A549 (cell line): ENCODE measurements at regions not wholly inside any gene's neighbourhood (a gene's known extent, or its start where the extent isn't known, plus 50 kb on each side); places are given as distances from the start of the nearest gene placed in this dataset.

Source experiments
- ATAC-seq, 2 experiments: fragments of 200-7000 bp in 1 of 2; fragments of >200 bp in 1 of 2; cut with Nextera tagmentation in 1 of 2; cut with Tn5 transposase in 1 of 2; 3 replicates each; pipeline versions ENCODE4 v1.8.0 to v1.9.1; 2018 to 2020; ENCODE audit warnings: mild to moderate bottlenecking in 1 of 2, moderate library complexity in 1 of 2
- CTCF ChIA-PET: fragments of 300-600 bp; sonication (Branson Sonifier 250); formaldehyde crosslinking; extraction: SDS; loops from one replicate; lab custom pipeline; 2021; ENCODE audit warnings: antibody characterized with exemption, inconsistent platforms; lab: Yijun Ruan, JAX
- POLR2A ChIA-PET: fragments of 350-600 bp; formaldehyde crosslinking; extraction: SDS; loops from one replicate; lab custom pipeline; 2021; ENCODE audit warnings: antibody characterized with exemption, inconsistent platforms; lab: Yijun Ruan, JAX
- DNase-seq, 2 experiments: peaks; one replicate each; pipeline versions ENCODE4 v3.0.0 to v3.0.0-alpha.2; 2011 to 2016; ENCODE audit warnings: low read depth in 1 of 2, low spot score in 1 of 2
- FAIRE-seq: peaks from 2 replicates; lab custom pipeline; 2011; peaks lifted over from hg19 to GRCh38; lab: Jason Lieb, UNC
- H3K27ac ChIP-seq, 2 experiments: fragments of >200 bp; sonication (Bioruptor Twin); formaldehyde crosslinking; 3 replicates each; pipeline ENCODE4 v1.5.1; 2016 to 2017
- H3K4me1 ChIP-seq: fragments of >200 bp; sonication (Bioruptor Twin); formaldehyde crosslinking; 3 replicates; pipeline ENCODE4 v1.6.1; 2016
- H3K4me2 ChIP-seq: fragments of >200 bp; sonication (Bioruptor Twin); formaldehyde crosslinking; 3 replicates; pipeline ENCODE4 v1.6.1; 2016
- H3K4me3 ChIP-seq: fragments of >200 bp; sonication (Bioruptor Twin); formaldehyde crosslinking; 3 replicates; pipeline ENCODE4 v1.5.1; 2016
- H3K9me3 ChIP-seq: fragments of >200 bp; sonication (Bioruptor Twin); formaldehyde crosslinking; 3 replicates; pipeline ENCODE4 v1.6.1; 2016
- CBX2 ChIP-seq: fragments of 200-600 bp; sonication (generic); IDR thresholded peaks from 2 replicates; pipeline ENCODE4 v1.6.1; 2016; ENCODE audit warnings: low read depth, mild to moderate bottlenecking, borderline replicate concordance
- CHD4 ChIP-seq: fragments of 200-600 bp; sonication (generic); IDR thresholded peaks from 2 replicates; pipeline ENCODE4 v1.6.1; 2016; ENCODE audit warnings: antibody characterized with exemption, mild to moderate bottlenecking, borderline replicate concordance
- EHMT2 ChIP-seq: fragments of 200-600 bp; sonication (generic); IDR thresholded peaks from 2 replicates; pipeline ENCODE4 v1.6.1; 2016; ENCODE audit warnings: antibody characterized with exemption, low read depth, mild to moderate bottlenecking, moderate library complexity
- EP300 ChIP-seq, 2 experiments: fragments of >200 bp; sonication (Bioruptor Twin); formaldehyde crosslinking; IDR thresholded peaks; 2 replicates in 1 of 2; 3 replicates in 1 of 2; pipeline ENCODE4 v1.6.1; 2016 to 2017
- ESRRA ChIP-seq: fragments of 150-350 bp; IDR thresholded peaks from 2 replicates; pipeline ENCODE4 v1.6.1; 2014; ENCODE audit warnings: mild to moderate bottlenecking, low read length, borderline replicate concordance
- FOSB ChIP-seq: fragments of 250-450 bp; sonication (Bioruptor Pico); IDR thresholded peaks from 2 replicates; pipeline ENCODE4 v1.5.0; 2020; ENCODE audit warnings: mild to moderate bottlenecking, moderate library complexity
- FOXS1 ChIP-seq: fragments of 250-450 bp; sonication (Bioruptor Pico); IDR thresholded peaks from 2 replicates; pipeline ENCODE4 v1.5.0; 2020; ENCODE audit warnings: mild to moderate bottlenecking, moderate library complexity
- HDAC2 ChIP-seq: fragments of 200-600 bp; sonication (generic); IDR thresholded peaks from 2 replicates; pipeline ENCODE4 v1.6.1; 2016
- HEYL ChIP-seq: fragments of 250-450 bp; sonication (Bioruptor Pico); IDR thresholded peaks from 2 replicates; pipeline ENCODE4 v1.8.0; 2021; ENCODE audit warnings: mild to moderate bottlenecking, moderate library complexity
- HOXA7 ChIP-seq: fragments of 250-450 bp; sonication (Bioruptor Pico); IDR thresholded peaks from 2 replicates; pipeline ENCODE4 v1.5.0; 2020; ENCODE audit warnings: mild to moderate bottlenecking, moderate library complexity
- HOXB13 ChIP-seq: fragments of 250-450 bp; sonication (Bioruptor Pico); IDR thresholded peaks from 2 replicates; pipeline ENCODE4 v1.5.0; 2020; ENCODE audit warnings: low read depth, mild to moderate bottlenecking, moderate library complexity
- HOXB5 ChIP-seq: fragments of 250-450 bp; sonication (Bioruptor Pico); IDR thresholded peaks from 2 replicates; pipeline ENCODE4 v1.5.0; 2020; ENCODE audit warnings: mild to moderate bottlenecking, moderate library complexity
- MAZ ChIP-seq: fragments of 150-350 bp; IDR thresholded peaks from 2 replicates; pipeline ENCODE4 v1.6.1; 2014; ENCODE audit warnings: antibody characterized with exemption, low read depth, low read length, borderline replicate concordance
- MYC ChIP-seq: IDR thresholded peaks from 2 replicates; pipeline ENCODE4 v1.6.1; 2012; ENCODE audit warnings: mild to moderate bottlenecking, inconsistent platforms, low read length, improper control_type of control experiment, borderline replicate concordance
- RAD21 ChIP-seq, 2 experiments: fragments of >200 bp in 1 of 2; sonication (Bioruptor Twin) in 1 of 2; formaldehyde crosslinking in 1 of 2; IDR thresholded peaks in 1 of 2; conservative IDR thresholded peaks in 1 of 2; 2 replicates in 1 of 2; 3 replicates in 1 of 2; pipeline ENCODE4 v1.6.1; 2012 to 2018; ENCODE audit warnings: inconsistent platforms in 1 of 2
- RFX5 ChIP-seq: fragments of 450-650 bp; IDR thresholded peaks from 2 replicates; pipeline ENCODE4 v1.7.1; 2014; ENCODE audit warnings: antibody characterized with exemption, mild to moderate bottlenecking, moderate library complexity
- RNF2 ChIP-seq: fragments of 200-600 bp; sonication (generic); IDR thresholded peaks from 2 replicates; pipeline ENCODE4 v1.6.1; 2016; ENCODE audit warnings: low read depth, mild to moderate bottlenecking, antibody characterized with exemption, moderate library complexity, borderline replicate concordance
- TFCP2L1 ChIP-seq: fragments of 250-450 bp; sonication (Bioruptor Pico); IDR thresholded peaks from 2 replicates; pipeline ENCODE4 v1.5.0; 2021; ENCODE audit warnings: mild to moderate bottlenecking
- TP53 ChIP-seq: fragments of 250-450 bp; sonication (Bioruptor Pico); IDR thresholded peaks from 2 replicates; pipeline ENCODE4 v1.5.0; 2021; ENCODE audit warnings: mild to moderate bottlenecking, moderate library complexity
- ZNF302 ChIP-seq: fragments of 250-450 bp; sonication (Bioruptor Pico); IDR thresholded peaks from 2 replicates; pipeline ENCODE4 v1.9.0; 2021; ENCODE audit warnings: inconsistent platforms, mild to moderate bottlenecking, moderate library complexity
- WGBS: methylation state at CpG from one replicate; pipeline ENCODE4 v1.1.6; 2017; ENCODE audit errors: missing lambda C conversion rate; 5-methylcytosine and 5-hydroxymethylcytosine counted together
- TF ChIP-seq, protein P1 (sequence below): IDR thresholded peaks from 2 replicates; pipeline ENCODE4 v1.6.1; 2012; ENCODE audit warnings: low read depth, borderline replicate concordance
- TF ChIP-seq, protein P2 (sequence below): fragments of 250-450 bp; sonication (Bioruptor Pico); IDR thresholded peaks from 2 replicates; pipeline ENCODE4 v1.5.0; 2020; ENCODE audit warnings: low read depth, mild to moderate bottlenecking, moderate library complexity
- TF ChIP-seq, protein P3 (sequence below): fragments of 150-350 bp; IDR thresholded peaks from 2 replicates; pipeline ENCODE4 v1.6.1; 2014; ENCODE audit warnings: low read depth, mild to moderate bottlenecking, low read length
- TF ChIP-seq, protein P4 (sequence below): fragments of 200-600 bp; sonication (generic); IDR thresholded peaks from 2 replicates; pipeline ENCODE4 v1.6.1; 2016; ENCODE audit warnings: antibody characterized with exemption, mild to moderate bottlenecking, moderate library complexity

GRCh38 chr10:36265741-36266140, 623.6 kb upstream of the FZD8 start:
- FAIRE-seq (no peak), DNase-seq (no peak), ATAC-seq (no peak)
- H3K4me2 ChIP-seq, result no peak overlapping the region
- POLR2A ChIA-PET, result no interaction called here
- TF ChIP-seq EP300 (IDR thresholded peaks at IDR 0.05), result no peak
- no peak for TF ChIP-seq HOXA7 (CRISPR knock-in tag)
- TF ChIP-seq MAZ, result no peak
- no peak for TF ChIP-seq FOSB
- TF ChIP-seq, protein P1, sequence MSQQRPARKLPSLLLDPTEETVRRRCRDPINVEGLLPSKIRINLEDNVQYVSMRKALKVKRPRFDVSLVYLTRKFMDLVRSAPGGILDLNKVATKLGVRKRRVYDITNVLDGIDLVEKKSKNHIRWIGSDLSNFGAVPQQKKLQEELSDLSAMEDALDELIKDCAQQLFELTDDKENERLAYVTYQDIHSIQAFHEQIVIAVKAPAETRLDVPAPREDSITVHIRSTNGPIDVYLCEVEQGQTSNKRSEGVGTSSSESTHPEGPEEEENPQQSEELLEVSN, result no peak
- no peak for TF ChIP-seq MYC
- no peak for TF ChIP-seq RAD21 (conservative IDR thresholded peaks at IDR 0.05 in 1 of 2, IDR thresholded peaks at IDR 0.05 in 1 of 2)
- no peak for TF ChIP-seq HDAC2
- TF ChIP-seq, protein P2, sequence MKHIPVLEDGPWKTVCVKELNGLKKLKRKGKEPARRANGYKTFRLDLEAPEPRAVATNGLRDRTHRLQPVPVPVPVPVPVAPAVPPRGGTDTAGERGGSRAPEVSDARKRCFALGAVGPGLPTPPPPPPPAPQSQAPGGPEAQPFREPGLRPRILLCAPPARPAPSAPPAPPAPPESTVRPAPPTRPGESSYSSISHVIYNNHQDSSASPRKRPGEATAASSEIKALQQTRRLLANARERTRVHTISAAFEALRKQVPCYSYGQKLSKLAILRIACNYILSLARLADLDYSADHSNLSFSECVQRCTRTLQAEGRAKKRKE (CRISPR knock-in tag), result no peak
- no peak for TF ChIP-seq RNF2
- TF ChIP-seq EHMT2, result no peak
- TF ChIP-seq HOXB5 (CRISPR knock-in tag), result no peak
- TF ChIP-seq CBX2, result no peak
- no peak for TF ChIP-seq ESRRA
- TF ChIP-seq, protein P3, sequence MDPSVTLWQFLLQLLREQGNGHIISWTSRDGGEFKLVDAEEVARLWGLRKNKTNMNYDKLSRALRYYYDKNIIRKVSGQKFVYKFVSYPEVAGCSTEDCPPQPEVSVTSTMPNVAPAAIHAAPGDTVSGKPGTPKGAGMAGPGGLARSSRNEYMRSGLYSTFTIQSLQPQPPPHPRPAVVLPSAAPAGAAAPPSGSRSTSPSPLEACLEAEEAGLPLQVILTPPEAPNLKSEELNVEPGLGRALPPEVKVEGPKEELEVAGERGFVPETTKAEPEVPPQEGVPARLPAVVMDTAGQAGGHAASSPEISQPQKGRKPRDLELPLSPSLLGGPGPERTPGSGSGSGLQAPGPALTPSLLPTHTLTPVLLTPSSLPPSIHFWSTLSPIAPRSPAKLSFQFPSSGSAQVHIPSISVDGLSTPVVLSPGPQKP, result no peak
- CTCF ChIA-PET, result no interaction called here
- no peak overlapping the region for H3K4me3 ChIP-seq
- H3K27ac ChIP-seq, result no peak overlapping the region
- no peaks in the 10 kb centered on the region for H3K4me1 ChIP-seq
- WGBS, result 69% methylated on average over 2 of the region's 2 CpGs
- H3K9me3 ChIP-seq, result no peaks in the 10 kb centered on the region

DNA sequence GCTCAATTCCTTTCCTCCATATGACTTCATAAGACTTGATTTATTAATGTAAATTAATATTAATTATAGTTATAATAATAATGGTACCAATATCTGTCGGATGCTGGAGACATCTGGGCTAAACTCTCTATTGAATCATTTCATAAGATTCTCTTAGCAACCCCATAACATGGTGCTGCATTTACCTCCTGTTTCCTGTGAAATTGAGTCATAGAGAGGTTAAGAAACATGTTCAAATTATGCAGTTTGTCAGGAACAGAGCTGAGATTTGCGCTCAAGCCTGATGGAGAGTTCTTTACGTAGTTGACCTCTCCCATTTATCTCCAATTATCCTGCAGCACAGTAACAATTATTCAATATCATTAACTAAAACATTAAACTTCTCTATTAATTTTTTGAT, 621.8 kb upstream of the FZD8 start:
- H3K4me3 ChIP-seq, result no peak overlapping the region
- TF ChIP-seq HOXB13 (CRISPR knock-in tag), result no peak
- no peak for TF ChIP-seq HOXB5 (CRISPR knock-in tag)
- TF ChIP-seq TFCP2L1, result no peak
- no peak for TF ChIP-seq EP300 (IDR thresholded peaks at IDR 0.05)
- TF ChIP-seq, protein P1, result no peak
- no peak for TF ChIP-seq TP53 (CRISPR knock-in tag)
- TF ChIP-seq RFX5, result no peak
- TF ChIP-seq HEYL, result no peak
- no peak for TF ChIP-seq MAZ
- TF ChIP-seq CBX2, result no peak
- TF ChIP-seq CHD4, result no peak
- TF ChIP-seq MYC, result no peak
- TF ChIP-seq, protein P4, sequence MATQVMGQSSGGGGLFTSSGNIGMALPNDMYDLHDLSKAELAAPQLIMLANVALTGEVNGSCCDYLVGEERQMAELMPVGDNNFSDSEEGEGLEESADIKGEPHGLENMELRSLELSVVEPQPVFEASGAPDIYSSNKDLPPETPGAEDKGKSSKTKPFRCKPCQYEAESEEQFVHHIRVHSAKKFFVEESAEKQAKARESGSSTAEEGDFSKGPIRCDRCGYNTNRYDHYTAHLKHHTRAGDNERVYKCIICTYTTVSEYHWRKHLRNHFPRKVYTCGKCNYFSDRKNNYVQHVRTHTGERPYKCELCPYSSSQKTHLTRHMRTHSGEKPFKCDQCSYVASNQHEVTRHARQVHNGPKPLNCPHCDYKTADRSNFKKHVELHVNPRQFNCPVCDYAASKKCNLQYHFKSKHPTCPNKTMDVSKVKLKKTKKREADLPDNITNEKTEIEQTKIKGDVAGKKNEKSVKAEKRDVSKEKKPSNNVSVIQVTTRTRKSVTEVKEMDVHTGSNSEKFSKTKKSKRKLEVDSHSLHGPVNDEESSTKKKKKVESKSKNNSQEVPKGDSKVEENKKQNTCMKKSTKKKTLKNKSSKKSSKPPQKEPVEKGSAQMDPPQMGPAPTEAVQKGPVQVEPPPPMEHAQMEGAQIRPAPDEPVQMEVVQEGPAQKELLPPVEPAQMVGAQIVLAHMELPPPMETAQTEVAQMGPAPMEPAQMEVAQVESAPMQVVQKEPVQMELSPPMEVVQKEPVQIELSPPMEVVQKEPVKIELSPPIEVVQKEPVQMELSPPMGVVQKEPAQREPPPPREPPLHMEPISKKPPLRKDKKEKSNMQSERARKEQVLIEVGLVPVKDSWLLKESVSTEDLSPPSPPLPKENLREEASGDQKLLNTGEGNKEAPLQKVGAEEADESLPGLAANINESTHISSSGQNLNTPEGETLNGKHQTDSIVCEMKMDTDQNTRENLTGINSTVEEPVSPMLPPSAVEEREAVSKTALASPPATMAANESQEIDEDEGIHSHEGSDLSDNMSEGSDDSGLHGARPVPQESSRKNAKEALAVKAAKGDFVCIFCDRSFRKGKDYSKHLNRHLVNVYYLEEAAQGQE, result no peak
- no peak for TF ChIP-seq ZNF302 (CRISPR knock-in tag)
- TF ChIP-seq HDAC2, result no peak
- no peak for TF ChIP-seq ESRRA
- no peak for TF ChIP-seq FOXS1
- H3K27ac ChIP-seq, result no peak overlapping the region
- FAIRE-seq, result no peak
- CTCF ChIA-PET, result no interaction called here
- H3K4me1 ChIP-seq, result no peaks in the 10 kb centered on the region
- no peak overlapping the region for H3K4me2 ChIP-seq
- no peaks in the 10 kb centered on the region for H3K9me3 ChIP-seq
- POLR2A ChIA-PET, result no interaction called here
- no peak for DNase-seq
- 76% methylated on average over 3 of the region's 3 CpGs for WGBS
- no peak for ATAC-seq
